NCI-H69 (cell line): ENCODE measurements at regions not wholly inside any gene's neighbourhood (a gene's known extent, or its start where the extent isn't known, plus 50 kb on each side); places are given as distances from the start of the nearest gene placed in this dataset.
"Not testable (repeated sequence)": the region's sequence is repeated elsewhere in the genome, so short reads cannot be mapped to it uniquely, and the experiment has no call there.

ENCODE experiments used
- DNase-seq: peaks from one replicate; lab custom pipeline; 2025; lab: John Stamatoyannopoulos, UW

DNA sequence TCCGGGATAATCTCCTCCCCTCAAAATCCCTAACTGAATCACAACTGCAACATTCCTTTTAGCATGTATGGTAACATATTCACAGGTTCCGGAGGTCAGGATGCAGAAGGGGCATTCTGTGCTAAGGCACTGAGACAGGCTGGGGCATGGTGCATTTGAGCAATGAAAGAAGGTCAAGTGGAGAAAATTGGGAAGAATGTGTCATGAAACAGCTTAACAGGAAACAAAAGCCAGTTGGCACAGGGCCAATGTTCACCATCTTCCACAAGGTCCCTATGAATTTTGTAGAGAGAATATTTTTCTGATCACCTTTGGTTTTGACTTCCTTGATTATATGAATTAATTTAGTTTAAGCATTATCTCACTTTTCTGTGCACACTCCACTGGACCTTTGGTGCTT is 587.7 kb upstream of the NR2F2 start:
- no peak for DNase-seq

DNA sequence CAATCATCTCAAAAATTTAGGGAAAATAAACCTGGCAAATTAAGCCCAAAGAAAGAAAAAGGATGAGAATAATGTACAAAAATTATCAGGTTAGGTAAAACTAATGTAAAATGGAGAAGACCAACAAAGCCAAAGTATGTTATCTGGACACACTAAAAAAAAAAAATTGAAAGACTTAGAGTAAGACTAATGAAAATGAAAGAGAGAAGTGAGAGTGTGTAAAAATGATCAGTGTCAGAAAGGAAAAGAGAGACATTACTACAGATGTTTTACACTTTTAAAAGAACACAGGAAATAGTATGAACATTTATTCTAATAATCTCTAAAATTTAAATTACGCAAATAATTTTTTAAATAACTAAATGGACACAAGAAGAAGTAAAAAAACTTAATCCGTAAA is 573.3 kb upstream of the NR2F2 start:
- DNase-seq = no peak

- no peak for DNase-seq
These were observed 572.0 kb upstream of the NR2F2 start for GRCh38 chr15:95758451-95758850.

DNA sequence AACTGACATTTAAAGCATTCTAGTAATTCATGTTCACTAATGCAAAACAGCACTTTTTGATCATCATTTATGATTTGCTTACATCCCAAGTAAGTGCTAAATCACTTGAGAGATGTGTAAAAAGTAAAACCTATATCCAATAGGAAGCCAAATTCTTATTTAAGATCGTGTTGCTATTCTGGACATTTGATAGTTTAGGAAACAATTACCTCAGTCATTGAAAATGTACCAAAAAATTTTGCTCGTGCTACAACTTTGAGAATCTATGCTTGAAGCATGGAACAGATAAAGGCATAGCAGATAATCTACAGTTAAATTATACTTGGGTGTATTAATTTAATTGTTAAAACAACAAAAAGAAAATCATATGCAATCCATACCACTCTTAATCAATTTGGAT is 571.6 kb upstream of the NR2F2 start:
- DNase-seq = no peak

DNA sequence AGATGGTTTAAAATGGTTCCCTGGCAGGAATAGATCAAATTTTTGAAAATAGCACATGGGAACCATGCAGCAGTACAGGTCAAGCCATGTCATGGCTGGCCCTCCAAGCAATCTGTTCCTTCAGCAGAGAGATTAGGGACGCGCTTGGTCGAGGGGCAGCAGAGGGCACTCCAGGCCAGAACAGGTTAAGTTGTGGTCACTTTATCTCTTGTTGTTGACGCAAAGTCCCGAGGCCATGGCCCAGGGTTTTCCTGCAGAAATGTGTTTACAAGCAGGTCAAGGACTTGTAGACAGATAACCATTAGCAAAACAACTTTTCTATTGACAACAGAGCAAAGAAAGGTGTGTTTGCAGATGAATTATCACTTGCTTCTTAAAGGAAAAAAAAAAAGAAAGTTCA is 570.0 kb upstream of the NR2F2 start:
- no peak for DNase-seq

DNA sequence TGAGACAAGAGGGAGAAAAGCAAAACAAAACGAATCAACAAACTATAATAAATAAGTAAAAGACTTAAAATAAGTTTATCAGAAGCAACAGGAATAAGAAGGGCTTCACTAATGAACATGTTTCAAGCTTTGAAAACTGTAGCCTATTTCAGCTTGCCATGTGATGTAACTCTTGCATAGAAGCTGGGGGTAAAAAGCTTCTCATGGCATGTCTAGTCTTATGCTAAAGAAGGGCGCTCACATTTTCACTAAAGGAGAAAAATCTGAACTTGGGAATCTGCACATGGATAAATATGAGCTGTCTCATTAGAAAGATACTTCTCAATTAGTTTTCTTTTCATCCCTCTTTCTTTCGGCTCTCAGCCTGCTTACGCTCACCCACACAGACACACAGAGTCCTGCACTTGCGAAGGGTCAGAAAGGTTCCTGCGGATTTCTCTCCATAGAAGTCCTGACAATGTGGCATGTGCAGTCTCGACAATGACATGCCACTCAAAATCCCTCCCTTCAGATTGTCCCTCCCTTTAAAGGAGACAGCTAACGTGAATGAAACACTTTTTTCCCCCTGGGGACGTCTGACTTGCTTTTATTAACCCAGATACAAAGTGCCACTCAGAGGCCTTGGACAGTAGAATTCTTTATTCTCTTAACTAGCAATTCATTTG is 568.9 kb upstream of the NR2F2 start:
- DNase-seq = no peak

- no peak for DNase-seq
These were observed 567.1 kb upstream of the NR2F2 start for GRCh38 chr15:95763426-95763825.

- DNase-seq = no peak
These were observed 565.3 kb upstream of the NR2F2 start for GRCh38 chr15:95765161-95765560.

- DNase-seq = no peak
These were observed 560.3 kb upstream of the NR2F2 start for GRCh38 chr15:95770196-95770595.

- DNase-seq = no peak
These were observed 557.5 kb upstream of the NR2F2 start for GRCh38 chr15:95772982-95773381.

GRCh38 chr15:95784508-95784907 is 546.0 kb upstream of the NR2F2 start:
- DNase-seq = no peak

GRCh38 chr15:95785276-95785675 is 545.2 kb upstream of the NR2F2 start:
- not testable (repeated sequence) for DNase-seq

DNA sequence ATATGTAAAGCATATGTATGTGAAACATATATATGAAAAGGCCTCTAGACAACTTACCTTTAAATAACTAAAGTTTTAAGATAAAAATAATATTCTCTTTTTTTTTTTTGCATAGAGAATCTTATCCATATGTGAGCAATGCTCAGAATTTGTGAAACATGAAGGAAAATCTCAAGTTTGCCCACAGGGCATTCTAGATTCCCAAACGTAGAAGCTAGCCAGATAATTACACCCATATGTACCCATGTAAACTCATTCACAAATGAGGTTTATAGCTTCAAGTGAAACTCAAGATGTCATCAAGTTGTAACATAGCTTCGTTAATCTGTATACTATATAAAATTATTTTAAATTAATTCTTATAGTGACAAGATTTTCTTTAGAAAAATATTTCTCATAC is 537.3 kb upstream of the NR2F2 start:
- DNase-seq = no peak

DNA sequence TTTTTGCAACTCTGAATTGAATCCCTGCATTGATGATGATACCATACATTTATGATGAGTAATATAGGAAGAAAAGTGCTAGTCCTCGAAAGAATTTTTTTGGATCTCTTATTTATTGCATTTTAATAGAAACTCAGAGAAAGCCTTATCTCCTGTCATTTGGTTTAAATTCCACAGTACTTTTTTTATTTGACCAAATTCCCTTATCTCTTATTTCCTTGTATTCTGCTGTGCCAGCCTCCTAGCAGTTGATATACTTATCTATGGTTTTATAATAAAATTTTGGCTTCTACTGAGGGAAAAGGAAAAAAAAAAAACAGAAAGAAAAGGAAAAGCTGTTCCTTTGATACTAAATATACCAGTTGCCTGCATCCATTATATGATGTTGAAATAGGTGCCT is 535.1 kb upstream of the NR2F2 start:
- DNase-seq = no peak

- DNase-seq = no peak
These were observed 531.0 kb upstream of the NR2F2 start for GRCh38 chr15:95799286-95800200.

DNA sequence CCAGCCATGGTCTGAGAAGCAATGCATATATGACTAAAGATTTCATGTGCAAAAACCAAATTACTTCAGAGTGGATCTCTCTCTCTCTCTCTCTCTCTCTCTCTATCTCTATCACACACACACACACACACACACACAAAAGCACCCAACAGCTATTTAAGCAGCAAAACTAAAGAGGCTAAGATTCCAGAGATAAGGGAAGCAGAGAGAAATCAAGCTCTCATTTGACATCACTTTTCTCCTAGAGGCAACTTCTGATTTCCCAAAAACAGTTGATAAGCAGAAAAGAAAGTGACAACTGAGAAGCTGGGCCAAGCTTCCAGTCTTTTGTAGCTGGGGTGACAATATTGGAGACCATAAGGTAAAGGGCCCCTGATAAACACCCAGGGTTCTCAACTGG is 526.0 kb upstream of the NR2F2 start:
- DNase-seq = no peak

- no peak for DNase-seq
These were observed 518.0 kb upstream of the NR2F2 start for GRCh38 chr15:95812491-95812890.

- no peak for DNase-seq
These were observed 515.6 kb upstream of the NR2F2 start for GRCh38 chr15:95814908-95815307.

- DNase-seq = no peak
These were observed 513.9 kb upstream of the NR2F2 start for GRCh38 chr15:95816591-95816990.

- no peak for DNase-seq
These were observed 507.5 kb upstream of the NR2F2 start for GRCh38 chr15:95822961-95823360.

- no peak for DNase-seq
These were observed 505.3 kb upstream of the NR2F2 start for GRCh38 chr15:95825208-95825607.

GRCh38 chr15:95825671-95826411 is 504.7 kb upstream of the NR2F2 start:
- DNase-seq = no peak
